HCT116 (cell line): ENCODE measurements at regions not wholly inside any gene's neighbourhood (a gene's known extent, or its start where the extent isn't known, plus 50 kb on each side); places are given as distances from the start of the nearest gene placed in this dataset.

Source experiments
- ATAC-seq: fragments of 200-7000 bp; cut with Tn5 transposase; 2 replicates; pipeline ENCODE4 v1.9.1; 2020; ENCODE audit warnings: mild to moderate bottlenecking, moderate library complexity
- BruUV-seq: library from RNA; stranded (reverse); fragments of 400-500 nt; replicated peaks from 2 replicates; lab custom pipeline; 2021; lab: Mats Ljungman, UMichigan
- CTCF ChIA-PET: fragments of 300-600 bp; sonication (Branson Sonifier 250); formaldehyde crosslinking; loops from one replicate; lab custom pipeline; 2021; ENCODE audit warnings: antibody characterized with exemption; lab: Charles Lee
- POLR2A ChIA-PET: fragments of 300-600, 350-600 bp; sonication (Branson Sonifier 250); formaldehyde crosslinking; loops from one replicate; lab custom pipeline; 2021; ENCODE audit warnings: antibody characterized with exemption; lab: Charles Lee
- RAD21 ChIA-PET, 2 experiments: fragments of 300-600 bp; sonication (Branson Sonifier 250); formaldehyde crosslinking; loops; one replicate each; lab custom pipeline; 2023; ENCODE audit warnings: low total read pairs in 2 of 2; ENCODE audit not compliant: uncharacterized antibody in 2 of 2, unreplicated experiment in 2 of 2, low non-redundant PET in 1 of 2; lab: Charles Lee
- DNase-seq: peaks from one replicate; pipeline ENCODE4 v3.0.0-alpha.2; 2010; ENCODE audit warnings: low read depth, low spot score
- H2AFZ ChIP-seq: fragments of 200-600 bp; shearing (Covaris generic), sonication (generic); 2 replicates; pipeline ENCODE4 v1.6.1; 2017; ENCODE audit warnings: low read depth, mixed run types, mixed read lengths, antibody characterized with exemption, low read length; ENCODE audit not compliant: poor library complexity, severe bottlenecking
- H3K27ac ChIP-seq: 2 replicates; pipeline ENCODE4 v1.5.1; 2012; ENCODE audit warnings: low read depth, low read length
- H3K27me3 ChIP-seq: fragments of 200-600 bp; sonication (generic); 2 replicates; pipeline ENCODE4 v1.6.1; 2016; ENCODE audit warnings: mixed run types, low read length, mixed read lengths; ENCODE audit not compliant: insufficient read depth
- H3K36me3 ChIP-seq, 2 experiments: fragments of 200-500 bp in 1 of 2; fragments of 200-600 bp in 1 of 2; sonication (Bioruptor generic) in 1 of 2; sonication (generic) in 1 of 2; 2 replicates each; pipeline versions ENCODE4 v1.5.1 to v1.6.1; 2014 to 2016; ENCODE audit warnings: low read length in 2 of 2, inconsistent platforms in 1 of 2, mixed read lengths in 1 of 2, mixed run types in 1 of 2; ENCODE audit not compliant: insufficient read depth in 2 of 2, control insufficient read depth in 1 of 2
- H3K4me1 ChIP-seq, 2 experiments: fragments of 200-600 bp in 1 of 2; sonication (generic) in 1 of 2; 2 replicates each; pipeline versions ENCODE4 v1.5.1 to v1.6.1; 2012 to 2017; ENCODE audit warnings: low read length in 2 of 2, inconsistent platforms in 1 of 2, mild to moderate bottlenecking in 1 of 2, mixed read lengths in 1 of 2, mixed run types in 1 of 2, moderate library complexity in 1 of 2; ENCODE audit not compliant: insufficient read depth in 2 of 2, control insufficient read depth in 1 of 2
- H3K4me2 ChIP-seq: fragments of 200-600 bp; sonication (generic); 2 replicates; pipeline ENCODE4 v1.6.1; 2017; ENCODE audit warnings: mixed run types, low read length, mixed read lengths
- H3K4me3 ChIP-seq, 2 experiments: fragments of 200-600 bp in 1 of 2; sonication (generic) in 1 of 2; replicated peaks in 1 of 2; 2 replicates each; pipeline ENCODE4 v1.5.1; 2011 to 2016; ENCODE audit warnings: low read length in 2 of 2, control low read depth in 1 of 2, low read depth in 1 of 2, mild to moderate bottlenecking in 1 of 2, mixed read lengths in 1 of 2, mixed run types in 1 of 2
- H3K79me2 ChIP-seq: fragments of 200-600 bp; sonication (generic); 2 replicates; pipeline ENCODE4 v1.6.1; 2017; ENCODE audit warnings: mild to moderate bottlenecking, mixed run types, low read length, moderate library complexity, mixed read lengths; ENCODE audit not compliant: insufficient read depth
- H3K9ac ChIP-seq: fragments of 200-600 bp; sonication (generic); 2 replicates; pipeline ENCODE4 v1.6.1; 2016; ENCODE audit warnings: low read length, mixed read lengths
- H3K9me2 ChIP-seq: fragments of 200-600 bp; sonication (generic), shearing (Covaris generic); 2 replicates; pipeline ENCODE4 v1.6.1; 2017; ENCODE audit warnings: mixed run types, mild to moderate bottlenecking, moderate library complexity; ENCODE audit not compliant: insufficient read depth
- H3K9me3 ChIP-seq, 2 experiments: fragments of 200-500 bp in 1 of 2; fragments of 200-600 bp in 1 of 2; sonication (Bioruptor generic) in 1 of 2; sonication (generic) in 1 of 2; 2 replicates each; pipeline ENCODE4 v1.6.1; 2014 to 2017; ENCODE audit warnings: low read length in 2 of 2, mixed read lengths in 2 of 2, inconsistent platforms in 1 of 2, low read depth in 1 of 2, mild to moderate bottlenecking in 1 of 2, mixed run types in 1 of 2, moderate library complexity in 1 of 2; ENCODE audit not compliant: control insufficient read depth in 1 of 2, insufficient read depth in 1 of 2
- H4K20me1 ChIP-seq: fragments of 200-600 bp; sonication (generic), shearing (Covaris generic); 2 replicates; pipeline ENCODE4 v1.6.1; 2017; ENCODE audit warnings: mixed run types, mild to moderate bottlenecking, moderate library complexity; ENCODE audit not compliant: insufficient read depth
- CBX3 ChIP-seq: IDR thresholded peaks from 2 replicates; pipeline ENCODE4 v1.6.1; 2012; ENCODE audit warnings: low read depth
- CEBPB ChIP-seq: IDR thresholded peaks from 2 replicates; pipeline ENCODE4 v1.6.1; 2012; ENCODE audit warnings: low read depth
- CTCF ChIP-seq, 3 experiments: fragments of 200-600 bp in 1 of 3; sonication (generic) in 1 of 3; IDR thresholded peaks in 2 of 3; conservative IDR thresholded peaks in 1 of 3; 2 replicates each; pipeline ENCODE4 v1.5.1; 2012 to 2017; ENCODE audit warnings: low read depth in 2 of 3, low read length in 2 of 3, antibody characterized with exemption in 1 of 3, borderline replicate concordance in 1 of 3, control low read depth in 1 of 3, mild to moderate bottlenecking in 1 of 3, mixed read lengths in 1 of 3, mixed run types in 1 of 3, moderate library complexity in 1 of 3; ENCODE audit not compliant: insufficient read depth in 1 of 3
- EGR1 ChIP-seq: IDR thresholded peaks from 2 replicates; pipeline ENCODE4 v1.6.1; 2012; ENCODE audit warnings: low read depth
- ELF1 ChIP-seq: IDR thresholded peaks from 2 replicates; pipeline ENCODE4 v1.6.1; 2012; ENCODE audit warnings: low read depth, borderline replicate concordance
- EZH2 ChIP-seq: fragments of 200-600 bp; sonication (generic); IDR thresholded peaks from 2 replicates; pipeline ENCODE4 v1.6.1; 2017; ENCODE audit warnings: antibody characterized with exemption, mixed run types
- EZH2phosphoT487 ChIP-seq: fragments of 200-600 bp; IDR thresholded peaks from 2 replicates; pipeline ENCODE4 v1.6.1; 2018; ENCODE audit warnings: antibody characterized with exemption, borderline replicate concordance
- FOSL1 ChIP-seq: IDR thresholded peaks from 2 replicates; pipeline ENCODE4 v1.6.1; 2012; ENCODE audit warnings: low read depth
- JUND ChIP-seq: IDR thresholded peaks from 2 replicates; pipeline ENCODE4 v1.6.1; 2012
- MAX ChIP-seq: IDR thresholded peaks from 2 replicates; pipeline ENCODE4 v1.6.1; 2012
- POLR2A ChIP-seq: IDR thresholded peaks from 2 replicates; pipeline ENCODE4 v1.7.0; 2011; ENCODE audit warnings: borderline replicate concordance; ENCODE audit not compliant: insufficient read depth, insufficient read length; ENCODE audit errors: extremely low read depth
- REST ChIP-seq: IDR thresholded peaks from 2 replicates; pipeline ENCODE4 v1.6.1; 2012; ENCODE audit warnings: low read depth
- SP1 ChIP-seq: IDR thresholded peaks from 2 replicates; pipeline ENCODE4 v1.6.1; 2012; ENCODE audit warnings: low read depth
- SRF ChIP-seq: IDR thresholded peaks from 2 replicates; pipeline ENCODE4 v1.6.1; 2012; ENCODE audit warnings: low read depth
- TCF7L2 ChIP-seq: IDR thresholded peaks from 2 replicates; pipeline ENCODE4 v1.7.0; 2011; ENCODE audit warnings: borderline replicate concordance, inconsistent platforms; ENCODE audit not compliant: insufficient read depth, insufficient read length; ENCODE audit errors: extremely low read depth
- YY1 ChIP-seq: IDR thresholded peaks from 2 replicates; pipeline ENCODE4 v1.6.1; 2011; ENCODE audit warnings: low read length, low read depth, moderate library complexity, mild to moderate bottlenecking; ENCODE audit not compliant: insufficient replicate concordance; ENCODE audit errors: extremely low read depth
- ZFX ChIP-seq: fragments of 450-650 bp; IDR thresholded peaks from 2 replicates; pipeline ENCODE4 v1.6.1; 2017
- ZNF274 ChIP-seq: fragments of 200-500 bp; sonication (Bioruptor generic); IDR thresholded peaks from 2 replicates; pipeline ENCODE4 v1.6.1; 2014; ENCODE audit warnings: mild to moderate bottlenecking, low read depth, low read length, inconsistent platforms
- intact Hi-C: fragments of 100-400 bp; cut with micrococcal nuclease; formaldehyde crosslinking; loops from 2 replicates; pipeline ENCODE4 v1.10.0; 2022

GRCh38 chr12:89187507-89187906 is 164.8 kb downstream of the DUSP6 start:
- TF ChIP-seq CEBPB (no peak), TCF7L2 (no peak), ZFX (no peak), SP1 (no peak), ZNF274 (no peak), EZH2 (no peak), FOSL1 (no peak), CBX3 (no peak), ELF1 (no peak), EZH2phosphoT487 (no peak), EGR1 (no peak), JUND (no peak), YY1 (no peak), POLR2A (no peak), SRF (no peak), MAX (no peak), REST (no peak), CTCF (IDR thresholded peaks at IDR 0.05 in 2 of 3, conservative IDR thresholded peaks at IDR 0.05 in 1 of 3; ENCODE audit: borderline replicate concordance in 1 of 3, insufficient read depth in 1 of 3, low read depth in 2 of 3, low read length in 2 of 3) (no peak)
- Histone ChIP-seq H4K20me1 (no peaks in the 10 kb centered on the region), H2AFZ (no peak overlapping the region), H3K4me2 (no peak overlapping the region), H3K9me2 (no peaks in the 10 kb centered on the region), H3K4me1 (no peaks in the 10 kb centered on the region), H3K36me3 (no peaks in the 10 kb centered on the region), H3K79me2 (no peaks in the 10 kb centered on the region), H3K9ac (no peak overlapping the region), H3K9me3 (peaks cover 6 to 12% of the 10 kb centered on the region in 2 experiments; a peak in 1 of 4 replicates), H3K27ac (no peak overlapping the region), H3K4me3 (no peak overlapping the region), H3K27me3 (no peaks in the 10 kb centered on the region)
- ATAC-seq (no peak), DNase-seq (no peak)
- ChIA-PET POLR2A (no interaction called here), RAD21 (no interaction called here), CTCF (no interaction called here)
- BruUV-seq = no TSS peak
- intact Hi-C loops = no loop called here
